GM19351 (cell line): ENCODE measurements at regions not wholly inside any gene's neighbourhood (a gene's known extent, or its start where the extent isn't known, plus 50 kb on each side); places are given as distances from the start of the nearest gene placed in this dataset.

Experiments used
- ATAC-seq: cut with Tn5 transposase; IDR thresholded peaks from one replicate; pipeline ENCODE4 v1.9.1; 2021; ENCODE audit warnings: mild to moderate bottlenecking, moderate library complexity; ENCODE audit not compliant: unreplicated experiment

DNA sequence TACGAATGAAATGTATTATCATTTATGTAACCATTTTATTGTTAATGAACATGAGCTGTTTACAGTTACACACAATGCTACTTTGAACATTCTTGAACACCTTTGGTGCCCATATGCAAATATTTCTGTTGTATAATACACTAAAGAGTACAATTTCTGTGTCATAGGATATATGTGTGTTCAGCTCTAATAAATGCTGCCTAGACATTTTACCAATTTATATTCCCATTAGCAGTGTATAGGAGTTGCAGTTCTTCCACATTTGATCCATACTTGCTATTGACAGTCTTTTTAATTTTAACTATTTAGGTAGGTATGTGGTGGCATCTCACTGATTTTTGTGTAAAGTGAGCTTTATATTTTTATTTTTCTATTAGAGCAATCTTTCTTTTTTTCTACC is 331.8 kb downstream of the ZIC1 start:
- ATAC-seq, result no peak

DNA sequence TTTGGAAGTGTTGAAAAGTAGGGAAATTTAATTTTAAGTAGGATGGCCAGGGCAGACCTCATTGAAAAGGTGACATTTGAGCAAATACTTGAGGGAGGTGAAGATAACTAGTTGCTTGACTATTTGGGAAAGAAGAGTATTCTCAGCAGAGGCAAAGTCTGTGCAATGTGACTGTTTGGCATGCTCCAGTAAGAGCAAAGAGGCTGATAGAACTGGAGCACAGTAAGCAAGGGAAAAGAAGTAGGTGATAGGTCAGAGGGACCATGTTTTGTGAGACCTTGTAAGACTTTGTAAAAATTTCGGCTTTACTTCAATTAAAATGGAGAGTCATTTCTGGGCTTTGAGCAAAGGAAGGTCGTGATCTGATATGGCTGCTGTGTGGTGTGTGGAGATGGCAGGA is 335.8 kb downstream of the ZIC1 start:
- no peak for ATAC-seq

DNA sequence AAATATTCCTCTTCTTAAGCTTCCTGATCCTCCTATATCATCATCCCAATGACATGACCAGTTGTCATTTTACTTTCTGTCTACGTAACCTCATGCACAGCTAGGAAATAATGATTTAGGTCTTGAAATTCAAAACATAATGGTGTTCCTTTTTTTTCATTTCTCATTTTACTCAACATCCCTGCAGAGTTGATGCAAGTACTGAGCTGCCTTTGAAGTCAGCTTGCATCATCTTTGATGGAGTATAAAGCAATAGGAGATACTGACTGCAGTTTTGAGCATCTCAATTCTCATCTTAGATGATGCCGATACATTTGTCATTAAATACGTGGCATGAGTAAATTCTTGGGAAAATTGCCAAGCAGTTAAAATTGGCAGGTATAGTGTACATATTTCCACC is 346.1 kb downstream of the ZIC1 start:
- no peak for ATAC-seq

DNA sequence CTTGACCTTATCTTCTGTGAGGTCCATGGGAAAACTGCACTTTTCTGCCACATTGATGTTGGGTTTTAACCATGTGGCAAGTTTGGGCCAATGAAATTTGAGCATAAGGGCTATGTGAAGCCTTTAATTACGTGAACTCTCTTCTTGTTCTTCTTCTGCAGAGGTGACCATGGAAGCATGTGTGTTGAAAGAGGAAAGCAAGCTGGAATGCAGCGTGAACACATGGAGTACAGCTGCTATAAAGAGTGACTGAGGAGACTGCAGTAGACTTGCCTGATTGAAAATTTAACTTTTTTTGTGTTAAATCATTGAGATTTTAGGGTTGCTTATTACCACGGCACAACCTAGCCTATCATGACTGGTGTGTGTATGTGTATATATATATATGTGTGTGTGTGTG is 347.3 kb downstream of the ZIC1 start:
- no peak for ATAC-seq

DNA sequence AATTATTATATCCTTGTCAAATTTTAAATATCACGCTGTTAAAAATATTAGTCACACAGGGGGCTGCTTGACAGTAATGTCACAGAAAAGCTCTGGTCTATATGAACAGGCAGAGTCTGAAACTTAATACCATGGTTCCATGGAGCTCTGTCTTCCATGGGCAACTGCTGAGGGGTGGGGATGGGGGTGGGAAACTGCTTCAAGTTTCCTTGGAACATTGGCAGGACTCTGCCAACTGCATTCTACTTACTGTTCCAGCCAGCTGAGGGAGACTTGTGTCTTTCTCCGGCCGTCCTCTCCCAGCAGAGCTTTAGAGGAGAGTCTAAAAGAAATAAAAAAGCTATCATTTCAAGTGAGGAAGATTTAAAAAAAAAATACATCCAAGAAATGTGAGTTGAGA is 348.7 kb downstream of the ZIC1 start:
- ATAC-seq, result no peak

DNA sequence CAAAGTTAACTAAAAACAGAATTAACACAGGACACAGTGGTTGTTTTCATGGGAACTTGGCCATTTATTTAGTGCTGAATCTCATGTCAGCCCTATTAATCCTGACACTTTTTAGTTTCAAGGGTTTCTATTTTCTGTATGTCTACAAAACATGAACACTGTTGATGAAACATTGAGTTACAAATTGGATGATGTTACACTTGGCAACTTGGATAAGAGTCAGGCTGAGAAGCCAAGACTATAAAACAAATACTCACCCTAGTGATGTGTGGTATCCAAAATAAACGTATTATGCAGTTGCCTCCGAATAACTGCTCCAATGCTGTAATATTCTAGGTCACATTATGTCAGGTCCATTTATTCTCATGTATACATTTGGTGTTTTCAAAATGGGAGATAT is 349.6 kb downstream of the ZIC1 start:
- no peak for ATAC-seq

DNA sequence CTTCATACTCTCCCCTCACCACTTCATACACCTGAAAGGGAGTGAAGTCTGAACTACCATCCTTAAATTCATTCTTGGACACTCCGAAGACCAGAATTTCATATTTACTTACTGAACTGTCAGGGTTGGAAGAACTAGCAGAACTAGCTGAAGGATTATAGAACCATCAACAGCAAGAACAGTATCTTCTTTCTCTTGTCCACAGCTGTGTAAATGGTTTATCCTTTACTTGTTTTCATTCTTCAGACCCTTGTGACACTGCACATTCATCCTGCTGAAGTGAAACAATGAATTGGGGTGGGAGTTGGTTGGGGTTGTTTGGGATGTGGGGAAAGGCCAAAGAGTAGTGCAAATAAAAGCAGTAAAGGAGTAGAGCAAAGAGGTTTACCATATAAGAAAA is 350.9 kb downstream of the ZIC1 start:
- ATAC-seq, result no peak

DNA sequence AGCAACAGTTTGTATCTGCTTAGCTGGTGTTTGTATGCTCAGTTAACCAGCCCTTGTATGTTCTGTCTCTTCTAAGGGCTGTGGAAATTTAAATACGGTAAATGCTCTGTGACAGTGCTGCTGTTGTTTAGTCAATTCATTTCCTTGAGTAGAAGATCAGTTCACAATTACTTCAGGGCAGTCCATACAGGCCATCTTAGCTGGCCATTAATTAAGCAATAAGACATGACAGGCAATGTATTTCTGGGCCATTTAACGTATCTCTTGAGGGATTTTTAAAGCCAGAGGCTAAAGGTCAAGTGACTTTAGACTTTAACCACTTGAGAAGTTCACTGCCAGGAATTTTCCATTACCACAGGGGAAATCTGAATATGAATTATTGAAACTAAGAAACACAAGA is 351.8 kb downstream of the ZIC1 start:
- no peak for ATAC-seq

DNA sequence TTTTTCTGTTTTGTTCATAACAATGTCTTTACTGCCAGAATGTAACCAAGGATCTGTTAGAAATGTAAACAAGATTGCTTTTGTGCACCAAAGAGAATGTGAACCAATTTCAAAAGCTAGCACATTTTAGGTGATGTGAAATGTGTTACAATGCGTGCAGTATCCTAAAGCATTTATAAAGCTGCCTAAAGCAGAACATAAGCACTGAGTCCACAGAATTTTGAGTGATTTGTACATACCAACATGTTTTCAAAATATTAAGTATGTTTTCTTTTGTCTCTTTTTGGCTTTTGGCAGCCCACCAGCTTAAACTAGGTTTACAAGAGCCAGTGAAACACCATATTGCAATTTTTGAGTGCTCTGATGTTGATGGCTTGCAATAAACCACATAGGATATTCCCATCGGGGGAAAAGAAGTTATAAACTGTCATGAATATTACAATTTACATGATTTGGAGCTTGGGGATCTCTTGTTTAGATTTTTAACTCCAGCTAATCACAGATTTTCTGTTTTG is 364.0 kb downstream of the ZIC1 start:
- no peak for ATAC-seq

DNA sequence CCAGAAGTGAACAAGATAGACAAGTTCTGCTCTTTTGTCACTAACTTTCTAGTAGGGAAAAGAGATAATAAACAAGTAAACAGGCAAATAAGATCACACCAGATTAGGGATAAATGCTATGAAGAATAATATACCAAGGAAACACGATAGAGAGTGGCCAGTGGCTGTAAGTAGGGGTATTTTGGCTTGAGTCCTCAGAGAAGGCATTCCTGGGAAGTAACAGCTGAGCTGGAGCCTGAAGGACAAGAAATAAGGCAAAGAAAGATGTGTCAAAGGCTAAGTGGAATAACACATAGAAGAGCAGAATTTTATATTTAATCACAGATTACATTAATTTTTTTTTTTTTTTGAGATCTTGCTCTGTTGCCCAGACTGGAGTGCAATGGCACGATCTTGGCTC is 366.2 kb downstream of the ZIC1 start:
- no peak for ATAC-seq

DNA sequence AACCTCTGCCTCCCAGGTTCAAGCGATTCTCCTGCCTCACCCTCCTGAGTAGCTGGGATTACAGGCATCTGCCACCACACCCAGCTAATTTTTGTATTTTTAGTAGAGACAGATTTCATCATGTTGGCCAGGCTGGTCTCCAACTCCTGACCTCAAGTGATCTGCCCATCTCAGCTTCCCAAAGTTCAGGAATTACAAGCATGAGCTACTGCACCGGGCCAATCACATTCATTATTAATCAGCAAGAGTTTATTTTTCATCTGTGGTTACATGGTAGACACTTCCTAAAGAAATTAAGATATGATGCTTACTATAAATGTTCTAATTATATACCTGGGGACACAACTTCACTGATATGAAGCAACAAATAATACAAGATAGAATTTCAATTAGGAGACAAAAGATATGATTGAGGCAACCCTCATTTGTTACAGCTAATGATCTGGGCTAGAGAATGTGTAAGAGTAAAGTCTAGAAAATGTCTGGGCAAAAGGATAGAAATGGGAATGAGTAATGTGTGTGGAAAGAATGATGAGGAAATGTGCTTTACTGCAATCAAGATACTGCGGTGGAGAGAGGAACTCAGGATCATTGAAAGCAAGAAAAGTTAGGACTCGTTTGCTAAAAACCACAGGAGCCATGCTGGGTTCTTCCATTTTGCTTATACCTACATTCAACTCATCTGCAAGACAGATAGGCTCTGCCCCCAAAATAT is 366.8 kb downstream of the ZIC1 start:
- ATAC-seq, result no peak

DNA sequence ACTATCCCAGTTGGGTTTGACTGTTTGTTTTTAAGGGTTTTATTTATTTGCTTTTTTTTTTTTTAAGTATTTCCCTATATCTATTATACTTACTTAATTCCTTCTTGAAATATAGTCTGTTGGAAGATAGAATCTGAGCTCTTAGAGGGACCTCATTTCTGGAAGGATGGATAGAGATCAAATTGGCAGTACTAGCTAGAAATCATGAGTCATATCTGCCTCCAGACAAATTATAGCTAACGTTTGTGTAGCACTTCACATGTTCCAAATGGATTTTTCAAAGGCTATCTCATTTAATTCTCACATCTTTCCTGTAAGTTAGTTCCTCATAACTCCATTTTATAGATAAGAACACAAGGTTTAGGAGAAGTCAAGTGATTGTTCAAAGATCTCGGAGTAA is 384.7 kb downstream of the ZIC1 start:
- no peak for ATAC-seq

DNA sequence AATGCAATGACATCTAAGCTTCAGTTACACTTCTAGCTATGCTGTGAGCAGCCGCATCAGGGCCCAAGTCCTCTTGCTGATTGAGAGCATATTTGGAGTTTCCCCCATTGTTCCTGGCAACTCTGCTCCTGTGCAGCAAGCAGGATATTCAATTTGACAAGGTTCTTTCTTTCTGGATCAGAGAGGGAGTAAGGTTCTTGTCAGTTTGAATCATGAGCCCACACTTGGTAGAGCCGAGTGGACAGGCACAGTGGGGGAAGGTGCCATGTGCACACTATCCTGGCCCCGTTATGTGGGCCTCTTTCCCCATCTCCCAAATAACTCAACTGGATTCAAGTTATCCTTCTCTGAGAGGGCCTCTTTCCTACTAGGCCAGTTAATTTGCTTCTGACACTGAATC is 385.4 kb downstream of the ZIC1 start:
- ATAC-seq, result no peak

DNA sequence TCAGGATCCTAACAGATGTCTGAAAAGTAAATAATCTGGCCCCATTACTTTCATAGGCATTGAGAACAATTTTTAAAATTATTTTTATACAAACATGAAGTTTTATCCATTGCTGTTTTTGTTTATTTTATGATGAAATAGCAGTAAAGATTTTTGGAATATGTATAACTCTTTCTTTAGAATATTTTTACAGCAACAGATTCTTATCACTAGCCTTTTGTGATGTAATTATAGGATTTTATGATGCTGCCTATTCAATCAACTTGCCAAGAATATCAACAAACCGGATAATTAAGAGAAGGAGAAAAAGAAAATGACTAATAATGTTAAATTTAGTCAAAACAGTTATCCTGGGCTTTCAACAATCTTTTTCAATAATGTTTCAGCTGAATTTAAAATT is 386.3 kb downstream of the ZIC1 start:
- no peak for ATAC-seq

DNA sequence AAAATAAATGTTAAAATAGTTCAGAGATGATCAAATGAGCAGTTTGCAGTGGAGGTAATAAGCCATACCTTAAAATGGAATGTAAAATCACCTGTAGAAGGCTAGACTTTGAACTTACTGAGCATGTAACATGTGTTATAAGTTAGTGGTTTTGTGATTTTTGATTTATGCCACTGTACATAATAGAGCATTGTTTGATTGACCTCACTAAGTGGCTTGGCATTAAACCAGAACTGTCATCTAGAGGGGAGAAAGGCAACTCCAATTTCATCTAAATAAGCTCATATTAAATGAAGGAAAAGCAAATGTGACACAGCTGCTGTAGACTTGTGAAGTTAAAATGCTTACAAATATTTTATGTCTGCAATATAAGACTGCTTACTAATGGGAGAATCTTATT is 387.9 kb downstream of the ZIC1 start:
- no peak for ATAC-seq

DNA sequence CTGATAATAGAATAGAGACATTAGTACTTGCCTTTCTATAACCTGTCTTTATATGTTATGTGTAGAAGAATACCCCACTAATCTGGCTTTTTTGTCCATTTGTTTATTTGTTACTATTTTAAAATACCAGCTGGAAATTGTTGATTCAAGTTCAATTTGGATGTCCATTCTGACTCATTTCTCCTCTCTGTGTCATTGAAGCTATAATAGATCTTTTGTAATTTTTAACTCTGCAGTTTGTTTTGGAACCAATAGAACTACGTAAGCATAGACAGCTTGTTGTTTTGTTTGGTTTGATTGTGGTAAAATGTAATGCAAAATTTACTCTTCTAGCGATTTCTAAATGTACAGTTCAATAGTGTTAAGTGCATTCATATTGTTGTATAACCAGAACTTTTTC is 390.4 kb downstream of the ZIC1 start:
- ATAC-seq, result no peak

DNA sequence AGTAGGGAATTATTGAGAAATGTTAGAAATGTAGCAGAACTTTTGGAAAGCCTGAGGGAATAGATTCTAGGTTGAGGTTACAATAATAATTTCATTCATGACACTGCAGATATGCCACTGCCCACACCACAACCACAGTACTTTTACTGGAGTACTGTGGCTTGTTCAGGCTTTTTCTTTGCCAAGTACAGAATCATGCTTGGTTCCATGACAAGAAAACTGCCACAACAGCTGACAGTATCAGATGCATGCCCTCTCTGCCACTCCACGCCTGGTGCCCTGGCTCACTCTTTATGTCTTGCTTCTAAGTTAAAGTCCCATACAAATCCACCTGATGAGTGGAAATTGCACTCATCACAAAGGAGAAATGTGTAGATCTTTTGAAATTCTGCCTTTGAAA is 398.6 kb downstream of the ZIC1 start:
- ATAC-seq, result no peak

DNA sequence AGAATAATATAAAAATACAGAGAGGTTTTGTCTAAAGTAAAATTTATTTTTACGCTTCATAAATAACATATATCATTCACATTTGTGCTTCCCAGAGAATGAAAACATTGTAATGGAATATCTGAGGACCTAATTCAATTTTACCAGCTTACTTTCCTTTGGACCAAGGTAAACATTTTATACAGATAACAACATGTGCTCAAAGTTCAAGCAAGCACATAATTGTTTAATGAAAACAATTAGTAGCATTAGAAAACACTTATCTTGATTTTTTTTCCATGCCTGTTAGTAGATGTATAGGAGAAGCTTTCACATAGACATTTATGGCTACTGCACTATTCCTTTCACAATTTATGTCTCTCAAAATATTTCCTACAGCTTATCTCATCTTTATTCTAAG is 400.0 kb downstream of the ZIC1 start:
- ATAC-seq, result no peak

DNA sequence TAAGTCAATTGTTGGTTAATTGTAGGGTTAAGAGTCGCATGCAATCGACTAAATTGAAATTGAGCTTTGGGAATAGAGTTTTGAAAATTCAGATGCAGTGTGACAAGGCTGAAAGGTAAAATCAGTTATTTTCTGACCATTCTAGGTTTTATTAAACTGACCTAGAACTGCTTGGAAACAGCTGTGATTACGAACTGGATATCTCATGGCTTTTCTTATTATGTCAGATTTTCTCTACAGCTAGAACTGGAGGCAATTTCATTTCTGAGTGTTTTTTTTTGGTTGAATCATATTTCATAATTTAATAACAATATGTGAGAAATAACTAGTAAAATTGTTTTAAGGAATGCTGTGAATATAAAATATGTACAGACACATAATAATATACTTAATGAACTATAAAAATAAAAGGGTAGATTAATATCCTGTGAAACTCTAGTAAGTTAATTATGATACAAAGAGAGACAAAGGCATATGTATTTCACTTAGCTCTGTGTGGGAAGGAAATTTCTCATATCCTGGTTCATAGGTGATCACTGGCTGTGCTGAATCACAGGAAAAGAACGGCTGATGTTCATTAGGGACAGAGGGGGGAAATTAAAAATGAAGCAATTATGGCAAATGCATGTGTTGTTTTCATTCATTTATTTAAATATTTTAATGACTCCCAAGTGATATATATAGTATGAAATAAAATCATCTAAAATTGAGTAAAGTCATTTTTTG is 403.2 kb downstream of the ZIC1 start:
- ATAC-seq, result no peak

DNA sequence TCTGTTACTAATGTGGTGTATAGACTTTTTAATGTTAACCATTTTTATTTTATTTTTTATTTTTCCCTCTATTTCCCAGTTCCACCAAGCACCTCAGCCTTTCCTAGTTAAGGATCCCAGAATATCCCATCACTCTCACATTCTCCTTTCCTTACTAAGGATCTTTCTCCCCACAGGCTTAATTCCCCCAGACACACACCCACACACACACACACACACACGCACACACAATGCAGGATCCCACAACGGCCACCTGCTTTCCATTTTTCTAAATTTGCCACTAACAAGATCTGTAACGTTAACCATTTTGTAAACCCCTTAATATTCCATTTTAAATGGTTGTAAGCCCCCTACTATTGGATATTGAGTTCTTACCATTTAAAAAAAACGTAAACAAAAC is 404.1 kb downstream of the ZIC1 start:
- ATAC-seq, result no peak

DNA sequence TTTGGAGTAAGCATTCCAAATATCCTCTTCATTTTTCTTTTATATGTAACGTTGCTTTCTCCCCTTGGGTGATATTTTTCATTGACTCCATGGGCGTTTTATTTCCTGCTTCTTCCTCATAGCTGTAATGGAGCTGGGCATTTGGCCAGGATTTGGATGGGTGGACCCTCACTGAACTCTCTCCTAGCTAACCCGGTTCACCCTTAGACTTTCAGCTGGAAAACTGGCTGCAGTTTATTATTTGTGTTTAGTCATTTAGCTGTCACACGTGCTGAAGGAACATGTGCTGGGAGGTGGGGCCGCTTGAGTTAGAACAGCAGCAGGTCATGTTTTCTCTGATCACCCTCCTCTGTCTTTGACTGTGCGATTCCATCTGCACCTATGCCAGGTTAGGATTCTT is 407.6 kb downstream of the ZIC1 start:
- ATAC-seq, result no peak

DNA sequence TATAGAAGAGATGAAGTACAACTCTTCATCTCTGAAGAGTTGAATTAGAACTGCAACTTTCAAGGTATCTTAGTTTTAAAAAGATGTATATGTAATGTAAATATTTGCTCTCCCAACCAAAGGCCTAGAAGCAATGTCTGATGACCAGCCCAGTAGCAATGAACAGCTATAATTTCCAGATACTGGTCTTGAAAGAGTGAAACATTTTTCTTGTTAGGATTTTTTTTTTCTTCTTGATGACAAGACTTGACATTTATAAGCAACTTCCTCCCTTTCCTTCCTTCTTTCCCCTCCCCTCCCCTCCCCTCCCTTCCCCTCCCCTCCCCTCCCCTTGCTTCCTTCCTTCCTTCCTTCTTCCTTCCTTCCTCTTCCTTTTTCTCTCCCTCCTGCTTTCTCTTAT is 423.4 kb downstream of the ZIC1 start:
- ATAC-seq, result no peak

DNA sequence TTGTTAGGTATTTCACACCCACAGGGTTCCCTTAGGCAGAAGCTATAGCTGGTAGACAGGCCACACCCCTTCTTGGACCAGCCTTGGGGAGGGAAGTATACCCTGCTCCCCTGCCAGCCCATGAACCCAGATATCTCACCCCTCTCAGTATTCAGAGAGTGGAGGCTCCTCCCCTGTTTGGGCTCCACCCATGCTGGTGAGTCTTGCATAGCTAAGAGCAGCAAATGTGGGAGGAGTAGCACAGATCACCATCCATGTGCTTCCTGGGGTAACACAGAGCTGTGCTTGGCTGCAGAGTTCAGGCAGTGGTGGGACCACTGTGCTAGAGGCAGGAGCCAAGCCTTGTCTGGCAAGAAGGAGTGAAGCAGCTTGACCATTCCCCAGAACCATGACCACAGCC is 427.2 kb downstream of the ZIC1 start:
- ATAC-seq, result no peak
